Peyer's patch (tissue), 4 donors: ENCODE measurements at regions not wholly inside any gene's neighbourhood (a gene's known extent, or its start where the extent isn't known, plus 50 kb on each side); places are given as distances from the start of the nearest gene placed in this dataset.

Experiments used
- POLR2A ChIP-seq, 2 donors: fragments of 450-650 bp; IDR thresholded peaks; one replicate each; pipeline ENCODE4 v1.5.1; 2017; ENCODE audit warnings: antibody characterized with exemption in 2 of 2, mild to moderate bottlenecking in 2 of 2, moderate library complexity in 2 of 2
- TF ChIP-seq, protein P1 (sequence below), 6 experiments: fragments of 450-650 bp in 4 of 6; fragments of 200-600 bp in 2 of 6; sonication (generic) in 1 of 6; IDR thresholded peaks; one replicate each; pipeline ENCODE4 v1.5.1; 2017 to 2019; ENCODE audit warnings: antibody characterized with exemption in 6 of 6, mild to moderate bottlenecking in 3 of 6, moderate library complexity in 1 of 6

DNA sequence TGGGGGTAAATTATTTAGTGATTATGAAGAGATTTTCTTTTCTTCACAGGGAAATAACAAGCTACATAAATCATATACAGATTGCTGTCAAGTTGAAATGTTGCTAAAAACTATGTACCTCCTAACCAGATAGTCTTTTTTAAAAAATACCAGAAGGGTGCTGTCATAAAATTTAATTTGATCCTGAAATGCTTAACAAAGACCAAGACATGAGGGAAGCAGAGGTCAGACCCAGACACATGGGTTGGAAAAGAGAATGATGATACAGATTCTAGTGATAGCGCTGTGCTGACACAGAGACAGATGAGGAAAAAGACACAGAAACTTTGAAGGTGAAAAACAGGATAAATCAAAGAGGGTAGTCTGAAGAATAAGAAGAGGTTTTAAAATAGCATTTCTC lies 573.1 kb downstream of the HACE1 start:
- TF ChIP-seq, protein P1, sequence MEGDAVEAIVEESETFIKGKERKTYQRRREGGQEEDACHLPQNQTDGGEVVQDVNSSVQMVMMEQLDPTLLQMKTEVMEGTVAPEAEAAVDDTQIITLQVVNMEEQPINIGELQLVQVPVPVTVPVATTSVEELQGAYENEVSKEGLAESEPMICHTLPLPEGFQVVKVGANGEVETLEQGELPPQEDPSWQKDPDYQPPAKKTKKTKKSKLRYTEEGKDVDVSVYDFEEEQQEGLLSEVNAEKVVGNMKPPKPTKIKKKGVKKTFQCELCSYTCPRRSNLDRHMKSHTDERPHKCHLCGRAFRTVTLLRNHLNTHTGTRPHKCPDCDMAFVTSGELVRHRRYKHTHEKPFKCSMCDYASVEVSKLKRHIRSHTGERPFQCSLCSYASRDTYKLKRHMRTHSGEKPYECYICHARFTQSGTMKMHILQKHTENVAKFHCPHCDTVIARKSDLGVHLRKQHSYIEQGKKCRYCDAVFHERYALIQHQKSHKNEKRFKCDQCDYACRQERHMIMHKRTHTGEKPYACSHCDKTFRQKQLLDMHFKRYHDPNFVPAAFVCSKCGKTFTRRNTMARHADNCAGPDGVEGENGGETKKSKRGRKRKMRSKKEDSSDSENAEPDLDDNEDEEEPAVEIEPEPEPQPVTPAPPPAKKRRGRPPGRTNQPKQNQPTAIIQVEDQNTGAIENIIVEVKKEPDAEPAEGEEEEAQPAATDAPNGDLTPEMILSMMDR (IDR thresholded peaks at IDR 0.05): no peak
- TF ChIP-seq POLR2A (IDR thresholded peaks at IDR 0.05): no peak
